RWPE1 (cell line): ENCODE measurements at regions not wholly inside any gene's neighbourhood (a gene's known extent, or its start where the extent isn't known, plus 50 kb on each side); places are given as distances from the start of the nearest gene placed in this dataset.

Experiments used
- CTCF ChIA-PET: fragments of 350-600 bp; sonication (Branson Sonifier 250); formaldehyde crosslinking; extraction: SDS; loops from one replicate; lab custom pipeline; 2021; lab: Yijun Ruan, JAX
- POLR2A ChIA-PET: fragments of 400-600 bp; formaldehyde crosslinking; extraction: SDS; loops from one replicate; lab custom pipeline; 2020; ENCODE audit warnings: antibody characterized with exemption; ENCODE audit not compliant: low non-redundant PET; lab: Yijun Ruan, JAX
- DNase-seq: peaks from one replicate; pipeline ENCODE4 v3.0.0; 2012; ENCODE audit warnings: low spot score
- H3K27ac ChIP-seq: fragments of 450-650 bp; 2 replicates; pipeline ENCODE4 v1.5.1; 2017
- CTCF ChIP-seq: fragments of 450-650 bp; conservative IDR thresholded peaks from 2 replicates; pipeline ENCODE4 v1.5.1; 2017; ENCODE audit warnings: low read depth, mild to moderate bottlenecking

- no peak overlapping the region for H3K27ac ChIP-seq
- CTCF ChIA-PET, result interaction anchor here (0.6 kb wide), 1 partner anchor 162 kb away, joined by 4 read pairs; no protein-coding TSS in a partner anchor
- no peak for DNase-seq
- POLR2A ChIA-PET, result no interaction called here
- TF ChIP-seq CTCF, result no peak
These were observed 104.2 kb upstream of the SH3BP4 start for GRCh38 chr2:234847639-234848038.

GRCh38 chr2:234847364-234847635, 104.5 kb upstream of the SH3BP4 start:
- ChIA-PET POLR2A (no interaction called here), CTCF (no interaction called here)
- no peak for DNase-seq
- no peak overlapping the region for H3K27ac ChIP-seq
- TF ChIP-seq CTCF, result no peak

GRCh38 chr2:234846599-234847363, 105.0 kb upstream of the SH3BP4 start:
- DNase-seq, result no peak
- ChIA-PET CTCF (no interaction called here), POLR2A (no interaction called here)
- TF ChIP-seq CTCF, result no peak
- H3K27ac ChIP-seq, result no peak overlapping the region

- no peak overlapping the region for H3K27ac ChIP-seq
- POLR2A ChIA-PET, result no interaction called here
- TF ChIP-seq CTCF, result no peak
- CTCF ChIA-PET, result interaction anchor here (0.5 to 0.6 kb wide), 2 partner anchors 166 to 1227 kb away, joined by 3 to 5 read pairs; no protein-coding TSS in a partner anchor
- DNase-seq, result no peak
These were observed 105.9 kb upstream of the SH3BP4 start for GRCh38 chr2:234845602-234846590.

GRCh38 chr2:234843411-234843810, 108.4 kb upstream of the SH3BP4 start:
- no peak overlapping the region for H3K27ac ChIP-seq
- no peak for TF ChIP-seq CTCF
- ChIA-PET CTCF (no interaction called here), POLR2A (no interaction called here)
- no peak for DNase-seq

- no peak overlapping the region for H3K27ac ChIP-seq
- ChIA-PET POLR2A (no interaction called here), CTCF (no interaction called here)
- DNase-seq, result no peak
- TF ChIP-seq CTCF, result no peak
These were observed 109.1 kb upstream of the SH3BP4 start for GRCh38 chr2:234842753-234843152.
